ENCODE measurements at regions not wholly inside any gene's neighbourhood (a gene's known extent, or its start where the extent isn't known, plus 50 kb on each side); places are given as distances from the start of the nearest gene placed in this dataset.

DNA sequence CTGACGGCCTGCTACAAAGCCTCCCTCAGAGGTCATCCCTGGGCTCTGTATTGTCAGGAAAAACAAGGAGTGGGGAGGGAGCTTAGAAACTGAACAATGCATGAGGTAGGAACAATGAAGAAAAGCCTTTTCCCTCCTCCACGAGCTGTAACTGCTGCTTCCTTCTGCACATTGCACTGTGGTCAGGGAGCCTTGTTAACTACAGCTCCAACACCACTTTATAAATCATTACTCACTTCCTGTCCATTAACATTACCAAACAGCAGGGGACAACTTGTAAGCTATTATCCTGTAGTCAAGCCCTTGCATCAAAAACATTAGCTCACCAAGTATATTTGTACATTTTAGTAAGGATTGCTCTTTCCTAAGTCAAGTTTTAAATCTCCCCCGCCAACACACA, 336.0 kb upstream of the NR5A2 start:
- no peak for DNase-seq (ENCODE audit: extremely low spot score, unreplicated experiment)
- H3K4me1 Mint-ChIP-seq (ENCODE audit: unreplicated experiment): peaks cover 7% of the 10 kb centered on the region
- no peaks in the 10 kb centered on the region for H3K36me3 Mint-ChIP-seq (ENCODE audit: unreplicated experiment)
- no peak overlapping the region for H3K27ac Mint-ChIP-seq (ENCODE audit: unreplicated experiment)
- no peaks in the 10 kb centered on the region for H3K9me3 Mint-ChIP-seq (ENCODE audit: unreplicated experiment)
- TF ChIP-seq, protein P1, sequence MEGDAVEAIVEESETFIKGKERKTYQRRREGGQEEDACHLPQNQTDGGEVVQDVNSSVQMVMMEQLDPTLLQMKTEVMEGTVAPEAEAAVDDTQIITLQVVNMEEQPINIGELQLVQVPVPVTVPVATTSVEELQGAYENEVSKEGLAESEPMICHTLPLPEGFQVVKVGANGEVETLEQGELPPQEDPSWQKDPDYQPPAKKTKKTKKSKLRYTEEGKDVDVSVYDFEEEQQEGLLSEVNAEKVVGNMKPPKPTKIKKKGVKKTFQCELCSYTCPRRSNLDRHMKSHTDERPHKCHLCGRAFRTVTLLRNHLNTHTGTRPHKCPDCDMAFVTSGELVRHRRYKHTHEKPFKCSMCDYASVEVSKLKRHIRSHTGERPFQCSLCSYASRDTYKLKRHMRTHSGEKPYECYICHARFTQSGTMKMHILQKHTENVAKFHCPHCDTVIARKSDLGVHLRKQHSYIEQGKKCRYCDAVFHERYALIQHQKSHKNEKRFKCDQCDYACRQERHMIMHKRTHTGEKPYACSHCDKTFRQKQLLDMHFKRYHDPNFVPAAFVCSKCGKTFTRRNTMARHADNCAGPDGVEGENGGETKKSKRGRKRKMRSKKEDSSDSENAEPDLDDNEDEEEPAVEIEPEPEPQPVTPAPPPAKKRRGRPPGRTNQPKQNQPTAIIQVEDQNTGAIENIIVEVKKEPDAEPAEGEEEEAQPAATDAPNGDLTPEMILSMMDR (IDR thresholded peaks at IDR 0.05): no peak
- H3K27me3 Mint-ChIP-seq (ENCODE audit: unreplicated experiment): peaks cover 15% of the 10 kb centered on the region
- H3K4me3 Mint-ChIP-seq (ENCODE audit: unreplicated experiment): no peak overlapping the region

DNA sequence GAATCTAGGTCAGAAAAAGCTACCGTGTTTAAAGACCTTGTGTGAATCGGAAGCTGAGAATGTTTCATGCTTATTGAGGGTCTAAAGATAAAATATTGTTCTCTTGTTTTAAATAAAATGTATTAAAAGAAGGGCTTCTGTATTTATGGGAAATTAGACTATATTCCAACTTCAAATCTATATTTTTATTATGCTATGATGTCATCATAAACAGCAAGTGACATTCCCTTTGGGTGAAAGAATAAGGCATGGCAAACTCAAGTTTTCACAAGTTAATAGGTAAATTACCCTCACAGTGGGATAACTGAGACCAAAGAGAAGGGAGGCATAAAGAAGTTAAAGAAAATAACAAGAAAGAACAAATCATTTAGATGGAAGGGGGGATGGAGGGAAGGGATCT, 333.8 kb upstream of the NR5A2 start:
- Mint-ChIP-seq H3K4me1 (ENCODE audit: unreplicated experiment) (peaks cover 7% of the 10 kb centered on the region), H3K27ac (ENCODE audit: unreplicated experiment) (no peak overlapping the region), H3K36me3 (ENCODE audit: unreplicated experiment) (no peaks in the 10 kb centered on the region), H3K27me3 (ENCODE audit: unreplicated experiment) (peaks cover 23% of the 10 kb centered on the region), H3K9me3 (ENCODE audit: unreplicated experiment) (no peaks in the 10 kb centered on the region), H3K4me3 (ENCODE audit: unreplicated experiment) (no peak overlapping the region)
- TF ChIP-seq, protein P1 (IDR thresholded peaks at IDR 0.05): no peak
- no peak for DNase-seq (ENCODE audit: extremely low spot score, unreplicated experiment)

DNA sequence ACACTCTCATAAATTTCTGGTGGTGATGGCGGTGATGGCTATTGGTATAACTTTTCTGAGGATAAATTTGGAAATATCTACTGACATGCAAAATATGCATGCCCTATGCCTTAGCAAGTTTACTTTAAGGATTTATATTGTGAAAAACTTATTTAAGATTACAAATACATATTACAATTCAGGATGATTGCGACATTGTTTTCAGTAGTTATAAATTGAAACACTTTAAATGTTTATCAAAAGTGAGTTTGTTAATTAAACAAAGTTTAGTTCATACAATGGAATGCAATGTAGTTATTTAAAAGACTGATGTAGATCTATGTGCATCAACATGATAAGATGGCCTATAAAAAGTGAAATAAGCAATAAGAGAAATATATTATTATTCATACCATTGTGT, 331.3 kb upstream of the NR5A2 start:
- no peaks in the 10 kb centered on the region for H3K36me3 Mint-ChIP-seq (ENCODE audit: unreplicated experiment)
- no peak overlapping the region for H3K4me3 Mint-ChIP-seq (ENCODE audit: unreplicated experiment)
- TF ChIP-seq, protein P1 (IDR thresholded peaks at IDR 0.05): no peak
- peaks cover 7% of the 10 kb centered on the region for H3K4me1 Mint-ChIP-seq (ENCODE audit: unreplicated experiment)
- H3K27ac Mint-ChIP-seq (ENCODE audit: unreplicated experiment): no peak overlapping the region
- H3K27me3 Mint-ChIP-seq (ENCODE audit: unreplicated experiment): peaks cover 34% of the 10 kb centered on the region
- no peak for DNase-seq (ENCODE audit: extremely low spot score, unreplicated experiment)
- no peaks in the 10 kb centered on the region for H3K9me3 Mint-ChIP-seq (ENCODE audit: unreplicated experiment)

DNA sequence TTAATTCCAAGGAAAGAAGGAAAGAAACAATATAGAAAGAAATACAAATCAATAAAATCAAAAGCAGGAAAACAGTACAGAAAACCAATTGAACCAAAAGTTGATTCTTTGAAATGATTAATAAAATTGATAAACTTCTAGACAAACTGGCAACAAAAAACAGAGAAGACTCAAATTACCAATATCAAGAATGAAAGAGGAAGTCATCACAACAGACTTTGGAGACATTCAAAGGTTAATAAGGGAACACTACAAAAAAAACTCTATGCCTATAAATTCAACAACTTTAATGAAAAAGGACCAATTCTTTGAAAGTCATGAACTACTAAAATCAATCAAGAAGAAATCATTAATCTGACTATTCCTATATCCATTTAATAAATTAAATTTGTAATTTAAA, 329.3 kb upstream of the NR5A2 start:
- TF ChIP-seq, protein P1 (IDR thresholded peaks at IDR 0.05): no peak
- DNase-seq (ENCODE audit: extremely low spot score, unreplicated experiment): no peak
- peaks cover 34% of the 10 kb centered on the region for H3K27me3 Mint-ChIP-seq (ENCODE audit: unreplicated experiment)
- H3K9me3 Mint-ChIP-seq (ENCODE audit: unreplicated experiment): no peaks in the 10 kb centered on the region
- H3K4me1 Mint-ChIP-seq (ENCODE audit: unreplicated experiment): no peaks in the 10 kb centered on the region
- no peak overlapping the region for H3K4me3 Mint-ChIP-seq (ENCODE audit: unreplicated experiment)
- H3K36me3 Mint-ChIP-seq (ENCODE audit: unreplicated experiment): no peaks in the 10 kb centered on the region
- no peak overlapping the region for H3K27ac Mint-ChIP-seq (ENCODE audit: unreplicated experiment)

DNA sequence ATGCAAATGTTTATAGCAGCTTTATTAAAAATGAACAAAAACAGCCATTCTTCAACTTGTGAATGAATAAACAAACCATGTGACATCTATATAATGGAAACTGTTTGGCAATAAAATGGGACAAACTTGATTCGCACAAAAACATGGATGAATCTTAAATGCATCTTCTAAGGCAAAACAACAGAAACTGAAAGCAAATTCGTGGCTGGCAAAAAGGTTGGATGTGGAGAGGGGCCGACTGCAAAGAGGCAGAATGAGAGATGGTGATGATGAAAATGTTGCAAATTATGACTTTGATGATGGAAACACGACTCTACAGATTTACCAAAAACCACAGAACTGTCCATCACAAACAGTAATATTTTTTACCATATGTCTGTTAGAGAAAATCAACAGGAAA, 327.0 kb upstream of the NR5A2 start:
- no peaks in the 10 kb centered on the region for H3K36me3 Mint-ChIP-seq (ENCODE audit: unreplicated experiment)
- TF ChIP-seq, protein P1 (IDR thresholded peaks at IDR 0.05): no peak
- no peak for DNase-seq (ENCODE audit: extremely low spot score, unreplicated experiment)
- no peaks in the 10 kb centered on the region for H3K4me1 Mint-ChIP-seq (ENCODE audit: unreplicated experiment)
- no peak overlapping the region for H3K4me3 Mint-ChIP-seq (ENCODE audit: unreplicated experiment)
- H3K9me3 Mint-ChIP-seq (ENCODE audit: unreplicated experiment): no peaks in the 10 kb centered on the region
- no peak overlapping the region for H3K27ac Mint-ChIP-seq (ENCODE audit: unreplicated experiment)
- peaks cover 26% of the 10 kb centered on the region for H3K27me3 Mint-ChIP-seq (ENCODE audit: unreplicated experiment)
